HG02678 (cell line): ENCODE measurements at regions not wholly inside any gene's neighbourhood (a gene's known extent, or its start where the extent isn't known, plus 50 kb on each side); places are given as distances from the start of the nearest gene placed in this dataset.

Experiments used
- ATAC-seq: cut with Tn5 transposase; IDR thresholded peaks from one replicate; pipeline ENCODE4 v1.9.1; 2021; ENCODE audit warnings: mild to moderate bottlenecking, moderate library complexity; ENCODE audit not compliant: unreplicated experiment

GRCh38 chr5:67259548-67260215 is 63.1 kb upstream of the CD180 start:
- ATAC-seq = no peak

DNA sequence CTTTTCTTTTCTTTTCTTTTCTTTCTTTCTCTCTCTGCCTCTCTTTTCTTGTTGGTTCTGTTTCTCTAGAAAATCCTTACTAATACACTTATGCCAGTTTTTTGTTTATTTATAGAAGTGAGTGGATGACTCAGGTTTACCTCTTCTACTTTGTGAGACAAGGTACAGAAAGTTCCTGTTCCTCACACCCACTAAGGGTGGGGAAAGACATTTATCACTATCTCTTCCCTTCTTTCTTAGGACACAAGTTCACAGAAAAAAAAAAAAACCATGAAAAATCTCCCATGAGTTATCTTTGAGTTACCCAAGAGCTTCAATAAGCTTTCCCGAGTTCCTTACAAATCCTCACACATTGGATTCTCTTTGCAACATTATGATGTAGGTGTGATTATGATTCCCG is 60.9 kb upstream of the CD180 start:
- no peak for ATAC-seq

DNA sequence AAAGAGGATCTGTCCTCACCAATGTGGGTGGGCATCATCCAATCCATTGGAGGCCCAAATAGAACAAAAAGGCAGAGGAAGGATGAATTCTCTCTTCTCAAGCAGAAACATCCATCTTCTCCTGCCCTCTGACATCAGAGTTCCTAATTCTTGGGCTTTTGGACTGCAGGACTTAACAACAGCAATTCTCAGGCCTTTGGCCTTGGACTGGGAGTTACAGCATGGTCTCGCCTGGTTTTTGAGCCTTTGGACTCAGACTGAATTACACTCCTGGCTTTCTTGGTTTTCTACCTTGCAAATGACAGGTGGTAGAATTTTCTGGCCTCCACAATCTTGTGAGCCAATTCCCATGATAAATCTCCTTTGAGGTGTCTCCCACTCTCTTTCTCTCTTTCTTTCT is 60.5 kb upstream of the CD180 start:
- no peak for ATAC-seq

GRCh38 chr5:67255881-67256280 is 59.3 kb upstream of the CD180 start:
- ATAC-seq = no peak

DNA sequence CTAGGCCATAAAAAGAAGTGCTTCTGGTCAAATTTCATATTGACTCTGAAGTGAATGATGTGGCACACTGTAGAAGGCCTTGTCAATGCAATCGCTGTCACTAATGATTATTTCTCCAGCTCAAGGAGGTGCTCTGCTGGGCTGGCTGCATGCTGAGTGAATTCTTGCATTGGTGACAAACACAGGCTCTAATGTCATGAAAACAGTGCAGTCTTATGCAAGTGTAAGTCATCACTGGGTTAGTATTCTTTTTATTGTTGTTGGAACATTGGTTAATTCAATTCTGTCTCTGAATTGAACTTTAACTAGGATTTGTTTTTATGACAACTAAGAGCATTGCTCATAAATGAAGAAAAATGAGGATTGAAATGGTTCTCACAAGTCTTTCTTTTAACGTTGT is 57.3 kb upstream of the CD180 start:
- no peak for ATAC-seq

- ATAC-seq = no peak
Observed at GRCh38 chr5:67249590-67249895, 52.9 kb upstream of the CD180 start.

GRCh38 chr5:67248703-67249589 is 52.3 kb upstream of the CD180 start:
- ATAC-seq = no peak

DNA sequence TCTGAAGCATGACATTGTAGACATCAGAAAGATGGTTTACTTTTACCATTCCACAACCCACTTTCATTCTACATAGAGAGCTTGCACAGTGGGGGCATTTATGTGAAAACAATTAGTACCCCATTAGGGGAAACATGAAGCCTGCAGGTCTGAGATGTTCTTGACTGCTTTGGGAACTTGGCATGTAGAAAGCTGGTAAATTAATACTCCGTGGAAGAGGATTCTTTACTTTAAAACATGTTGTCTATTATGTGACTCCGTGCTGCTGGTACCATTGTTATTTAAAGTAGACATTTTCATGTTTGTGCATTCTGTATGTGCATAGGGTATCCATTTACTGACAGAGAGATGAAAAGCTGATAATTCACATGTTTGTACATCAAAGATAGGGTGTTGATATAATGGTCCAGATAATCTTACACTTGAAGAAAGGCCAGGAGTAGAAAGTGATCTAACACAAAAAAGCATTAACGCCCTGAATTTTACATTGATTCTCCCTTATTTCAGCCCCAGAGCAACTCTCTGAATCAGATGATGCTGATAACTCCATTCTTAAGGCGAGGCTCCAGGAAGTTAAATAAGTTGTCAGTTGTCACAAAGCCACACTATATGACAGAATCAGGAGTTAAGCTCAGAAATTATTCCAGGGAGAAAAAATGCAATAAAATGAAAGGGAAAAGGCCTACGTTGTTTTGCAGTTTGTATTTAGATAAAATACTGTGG is 50.1 kb upstream of the CD180 start:
- ATAC-seq = no peak
